C4-2B (cell line): ENCODE measurements at regions not wholly inside any gene's neighbourhood (a gene's known extent, or its start where the extent isn't known, plus 50 kb on each side); places are given as distances from the start of the nearest gene placed in this dataset.

Experiments used
- CTCF ChIP-seq: fragments of 450-650 bp; conservative IDR thresholded peaks from 2 replicates; pipeline ENCODE4 v1.5.1; 2017; ENCODE audit warnings: mild to moderate bottlenecking
- ZFX ChIP-seq: fragments of 450-650 bp; IDR thresholded peaks from 2 replicates; pipeline ENCODE4 v1.6.1; 2017

DNA sequence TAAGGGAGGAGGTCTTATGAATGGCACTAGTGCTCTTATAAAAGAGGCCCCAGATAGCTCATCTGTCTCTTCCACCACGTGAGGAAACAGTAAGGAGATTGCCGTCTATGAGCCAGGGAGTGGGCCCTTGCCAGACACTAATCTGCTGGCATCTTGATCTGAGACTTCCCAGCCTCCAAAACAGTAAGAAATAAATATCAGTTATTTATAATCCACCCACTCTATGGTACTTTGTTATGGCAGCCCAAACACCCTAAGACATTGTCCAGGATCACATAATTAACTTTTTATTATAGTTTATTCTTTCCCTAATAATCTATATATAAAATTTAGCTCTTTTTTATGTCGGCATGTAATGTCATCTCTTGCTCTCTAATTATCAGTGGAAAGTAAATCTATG is 144.0 kb upstream of the IRF2BP2 start:
- TF ChIP-seq CTCF (no peak), ZFX (no peak)
